ENCODE measurements at regions not wholly inside any gene's neighbourhood (a gene's known extent, or its start where the extent isn't known, plus 50 kb on each side); places are given as distances from the start of the nearest gene placed in this dataset.
A peak's percentile ranks its signal among the peaks of the same experiment; 100 is the strongest.

GRCh38 chr2:172153156-172153555 is 50.5 kb upstream of the DLX2 start:
- Mint-ChIP-seq H3K4me3 (no peak overlapping the region), H3K27ac (no peak overlapping the region), H3K27me3 (ENCODE audit: low read depth in 3 of 3) (peaks cover 0 to 19% (median 11%) of the 10 kb centered on the region in 3 donors), H3K9me3 (peaks cover 0 to 1% (median 0%) of the 10 kb centered on the region in 6 donors), H3K36me3 (no peaks in the 10 kb centered on the region), H3K4me1 (no peaks in the 10 kb centered on the region)
- DNase-seq = no peak

- H3K27me3 Mint-ChIP-seq (ENCODE audit: low read depth in 3 of 3) = peaks cover 0 to 21% (median 11%) of the 10 kb centered on the region in 3 donors
- H3K4me1 Mint-ChIP-seq = no peaks in the 10 kb centered on the region
- peaks cover 0 to 1% (median 0%) of the 10 kb centered on the region in 6 donors for H3K9me3 Mint-ChIP-seq
- DNase-seq = no peak
- H3K4me3 Mint-ChIP-seq = no peak overlapping the region
- H3K27ac Mint-ChIP-seq = no peak overlapping the region
- H3K36me3 Mint-ChIP-seq = no peaks in the 10 kb centered on the region
Measured at GRCh38 chr2:172153757-172154156, 51.1 kb upstream of the DLX2 start.

- peaks cover 0 to 21% (median 13%) of the 10 kb centered on the region in 3 donors for H3K27me3 Mint-ChIP-seq (ENCODE audit: low read depth in 3 of 3)
- DNase-seq = no peak
- no peak overlapping the region for H3K27ac Mint-ChIP-seq
- H3K4me3 Mint-ChIP-seq = no peak overlapping the region
- no peaks in the 10 kb centered on the region for H3K36me3 Mint-ChIP-seq
- H3K4me1 Mint-ChIP-seq = no peaks in the 10 kb centered on the region
- peaks cover 0 to 1% (median 0%) of the 10 kb centered on the region in 6 donors for H3K9me3 Mint-ChIP-seq
Measured at GRCh38 chr2:172155752-172156151, 53.1 kb upstream of the DLX2 start.

- H3K27ac Mint-ChIP-seq = no peak overlapping the region
- H3K27me3 Mint-ChIP-seq (ENCODE audit: low read depth in 3 of 3) = peaks cover 2 to 12% (median 9%) of the 10 kb centered on the region in 3 donors
- no peak overlapping the region for H3K4me3 Mint-ChIP-seq
- H3K9me3 Mint-ChIP-seq = peaks cover 0 to 1% (median 0%) of the 10 kb centered on the region in 6 donors
- no peak for DNase-seq
- no peaks in the 10 kb centered on the region for H3K36me3 Mint-ChIP-seq
- no peaks in the 10 kb centered on the region for H3K4me1 Mint-ChIP-seq
Measured at GRCh38 chr2:172160839-172161238, 58.1 kb upstream of the DLX2 start.

- peaks cover 2 to 8% (median 8%) of the 10 kb centered on the region in 3 donors for H3K27me3 Mint-ChIP-seq (ENCODE audit: low read depth in 3 of 3)
- H3K27ac Mint-ChIP-seq = no peak overlapping the region
- H3K4me3 Mint-ChIP-seq = no peak overlapping the region
- H3K36me3 Mint-ChIP-seq = no peaks in the 10 kb centered on the region
- H3K4me1 Mint-ChIP-seq = no peaks in the 10 kb centered on the region
- peaks cover 0 to 1% (median 0%) of the 10 kb centered on the region in 6 donors for H3K9me3 Mint-ChIP-seq
- no peak for DNase-seq
Measured at GRCh38 chr2:172162225-172162733, 59.6 kb upstream of the DLX2 start.

- H3K27ac Mint-ChIP-seq = no peak overlapping the region
- no peaks in the 10 kb centered on the region for H3K36me3 Mint-ChIP-seq
- H3K27me3 Mint-ChIP-seq (ENCODE audit: low read depth in 3 of 3) = peaks cover 2 to 8% (median 7%) of the 10 kb centered on the region in 3 donors
- H3K4me3 Mint-ChIP-seq = no peak overlapping the region
- peaks cover 0 to 1% (median 0%) of the 10 kb centered on the region in 6 donors for H3K9me3 Mint-ChIP-seq
- no peaks in the 10 kb centered on the region for H3K4me1 Mint-ChIP-seq
- no peak for DNase-seq
Measured at GRCh38 chr2:172162739-172163336, 60.1 kb upstream of the DLX2 start.

GRCh38 chr2:172168917-172169346 is 66.2 kb upstream of the DLX2 start:
- Mint-ChIP-seq H3K4me1 (peaks cover 6 to 12% of the 10 kb centered on the region in 2 donors), H3K36me3 (no peaks in the 10 kb centered on the region), H3K27me3 (ENCODE audit: low read depth in 3 of 3) (peaks cover 3 to 12% (median 3%) of the 10 kb centered on the region in 3 donors), H3K9me3 (no peaks in the 10 kb centered on the region), H3K27ac (no peak overlapping the region), H3K4me3 (no peak overlapping the region)
- no peak for DNase-seq

- Mint-ChIP-seq H3K9me3 (no peaks in the 10 kb centered on the region), H3K36me3 (no peaks in the 10 kb centered on the region), H3K4me1 (peaks cover 6 to 13% of the 10 kb centered on the region in 2 donors), H3K27me3 (ENCODE audit: low read depth in 3 of 3) (peaks cover 0 to 15% (median 3%) of the 10 kb centered on the region in 3 donors), H3K4me3 (no peak overlapping the region), H3K27ac (no peak overlapping the region)
- DNase-seq = no peak
Measured at GRCh38 chr2:172169611-172170010, 66.9 kb upstream of the DLX2 start.

- peak; percentile 52 to 54 (median 54) for DNase-seq
- H3K4me1 Mint-ChIP-seq = peaks cover 8 to 13% of the 10 kb centered on the region in 2 donors
- H3K36me3 Mint-ChIP-seq = no peaks in the 10 kb centered on the region
- no peak overlapping the region for H3K27ac Mint-ChIP-seq
- peaks cover 0 to 9% (median 3%) of the 10 kb centered on the region in 3 donors for H3K27me3 Mint-ChIP-seq (ENCODE audit: low read depth in 3 of 3)
- no peaks in the 10 kb centered on the region for H3K9me3 Mint-ChIP-seq
- H3K4me3 Mint-ChIP-seq = peak overlapping the region; percentile 20 to 74 (median 62)
Measured at GRCh38 chr2:172172513-172173173, 69.9 kb upstream of the DLX2 start.

GRCh38 chr2:172173174-172173706 is 70.5 kb upstream of the DLX2 start:
- Mint-ChIP-seq H3K36me3 (no peaks in the 10 kb centered on the region), H3K27me3 (ENCODE audit: low read depth in 3 of 3) (peaks cover 0 to 9% (median 3%) of the 10 kb centered on the region in 3 donors), H3K4me3 (peak overlapping the region; percentile 50 to 74 (median 64)), H3K27ac (no peak overlapping the region), H3K9me3 (no peaks in the 10 kb centered on the region), H3K4me1 (peaks cover 10 to 13% of the 10 kb centered on the region in 2 donors)
- no peak for DNase-seq

- Mint-ChIP-seq H3K9me3 (no peaks in the 10 kb centered on the region), H3K4me3 (no peak overlapping the region), H3K4me1 (peaks cover 48 to 55% of the 10 kb centered on the region in 2 donors), H3K36me3 (no peaks in the 10 kb centered on the region), H3K27me3 (ENCODE audit: low read depth in 3 of 3) (peaks cover 0 to 9% (median 2%) of the 10 kb centered on the region in 3 donors), H3K27ac (no peak overlapping the region)
- no peak for DNase-seq
Measured at GRCh38 chr2:172177581-172177980, 74.9 kb upstream of the DLX2 start.

- Mint-ChIP-seq H3K4me3 (no peak overlapping the region), H3K27me3 (ENCODE audit: low read depth in 3 of 3) (peaks cover 0 to 9% (median 2%) of the 10 kb centered on the region in 3 donors), H3K4me1 (peaks cover 48 to 52% of the 10 kb centered on the region in 2 donors), H3K36me3 (no peaks in the 10 kb centered on the region), H3K9me3 (no peaks in the 10 kb centered on the region), H3K27ac (peak overlapping the region in 2 of 6 donors; percentile 12 to 28)
- no peak for DNase-seq
Measured at GRCh38 chr2:172177996-172178395, 75.3 kb upstream of the DLX2 start.

GRCh38 chr2:172179045-172179701 is 76.5 kb upstream of the DLX2 start:
- Mint-ChIP-seq H3K4me1 (peaks cover 42 to 43% of the 10 kb centered on the region in 2 donors), H3K27me3 (ENCODE audit: low read depth in 3 of 3) (no peaks in the 10 kb centered on the region), H3K27ac (peak overlapping the region in 4 of 6 donors; percentile 14 to 66 (median 32)), H3K36me3 (no peaks in the 10 kb centered on the region), H3K9me3 (no peaks in the 10 kb centered on the region), H3K4me3 (peak overlapping the region; percentile 55 to 74 (median 65))
- DNase-seq = peak; percentile 19 to 31 (median 20)
